ENCODE measurements at regions not wholly inside any gene's neighbourhood (a gene's known extent, or its start where the extent isn't known, plus 50 kb on each side); places are given as distances from the start of the nearest gene placed in this dataset.

GRCh38 chr5:8474569-8474930 is 605.6 kb downstream of the MTRR start:
- intact Hi-C loops (cut with DNase I; ENCODE audit: low total_unique reads) (no loop called here), in situ Hi-C loops (cut with MboI; ENCODE audit: low pct_ligation_motif_present in 1 of 4, low pct_unique_long_range_greater_than_20kb in 1 of 4, low sequenced_read_pairs in 3 of 4) (no loop called here)
- Histone ChIP-seq H3K27ac (no peak overlapping the region), H3K9me3 (peaks cover 0 to 8% of the 10 kb centered on the region in 2 donors), H3K4me3 (no peak overlapping the region), H3K4me1 (peaks cover 0 to 11% (median 3%) of the 10 kb centered on the region in 4 donors), H3K27me3 (no peaks in the 10 kb centered on the region), H3K36me3 (no peaks in the 10 kb centered on the region)
- DNase-seq, result no peak
- TF ChIP-seq POLR2A (IDR thresholded peaks at IDR 0.05) (no peak), EP300 (IDR thresholded peaks at IDR 0.05; ENCODE audit: low read depth) (no peak), POLR2AphosphoS5 (IDR thresholded peaks at IDR 0.05) (no peak), CTCF (IDR thresholded peaks at IDR 0.05) (no peak)
- WGBS, 2 donors (ENCODE audit: low coverage in 1 of 2), result 92 to 100% methylated on average over 1 of the region's 1 CpG

DNA sequence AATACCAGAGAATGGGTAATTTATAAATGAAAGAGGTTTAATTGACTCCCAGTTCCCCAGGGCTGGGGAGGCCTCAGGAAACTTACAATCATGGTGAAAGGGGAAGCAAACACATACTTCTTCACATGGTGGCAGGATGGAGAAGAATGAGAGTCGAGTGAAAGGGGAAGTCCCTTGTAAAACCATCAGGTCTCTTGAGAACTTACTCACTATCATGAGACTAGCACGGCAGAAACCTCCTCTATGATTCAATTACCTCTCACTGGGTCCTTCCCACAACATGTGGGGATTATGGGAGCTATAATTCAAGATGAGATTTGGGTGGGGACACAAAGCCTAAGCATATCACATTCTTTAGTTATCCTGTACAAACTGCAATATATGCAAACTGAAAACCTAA is 609.4 kb downstream of the MTRR start:
- in situ Hi-C loops (cut with MboI; ENCODE audit: low pct_ligation_motif_present in 1 of 4, low pct_unique_long_range_greater_than_20kb in 1 of 4, low sequenced_read_pairs in 3 of 4) (no loop called here), intact Hi-C loops (cut with DNase I; ENCODE audit: low total_unique reads) (no loop called here)
- no peaks in the 10 kb centered on the region for H3K27me3 ChIP-seq
- H3K9me3 ChIP-seq, result no peaks in the 10 kb centered on the region
- TF ChIP-seq POLR2A (IDR thresholded peaks at IDR 0.05) (no peak), EP300 (IDR thresholded peaks at IDR 0.05; ENCODE audit: low read depth) (no peak), CTCF (IDR thresholded peaks at IDR 0.05) (no peak), POLR2AphosphoS5 (IDR thresholded peaks at IDR 0.05) (no peak)
- H3K4me1 ChIP-seq, result peaks cover 0 to 11% (median 3%) of the 10 kb centered on the region in 4 donors
- WGBS, 2 donors (ENCODE audit: low coverage in 1 of 2), result 43 to 59% methylated on average over 2 of the region's 2 CpGs
- no peak overlapping the region for H3K27ac ChIP-seq
- DNase-seq, result no peak
- no peaks in the 10 kb centered on the region for H3K36me3 ChIP-seq
- no peak overlapping the region for H3K4me3 ChIP-seq

- Histone ChIP-seq H3K27me3 (no peaks in the 10 kb centered on the region), H3K36me3 (no peaks in the 10 kb centered on the region), H3K4me3 (no peak overlapping the region), H3K9me3 (no peaks in the 10 kb centered on the region), H3K27ac (no peak overlapping the region), H3K4me1 (no peaks in the 10 kb centered on the region)
- intact Hi-C loops (cut with DNase I; ENCODE audit: low total_unique reads) (no loop called here), in situ Hi-C loops (cut with MboI; ENCODE audit: low pct_ligation_motif_present in 1 of 4, low pct_unique_long_range_greater_than_20kb in 1 of 4, low sequenced_read_pairs in 3 of 4) (no loop called here)
- WGBS, 2 donors (ENCODE audit: low coverage in 1 of 2), result 90 to 96% methylated on average over 2 of the region's 2 CpGs
- no peak for TF ChIP-seq EP300 (IDR thresholded peaks at IDR 0.05; ENCODE audit: low read depth)
- TF ChIP-seq POLR2A (IDR thresholded peaks at IDR 0.05), result no peak
- no peak for TF ChIP-seq POLR2AphosphoS5 (IDR thresholded peaks at IDR 0.05)
- no peak for TF ChIP-seq CTCF (IDR thresholded peaks at IDR 0.05)
- no peak for DNase-seq
Measured at GRCh38 chr5:8481007-8481406, 612.1 kb downstream of the MTRR start.

DNA sequence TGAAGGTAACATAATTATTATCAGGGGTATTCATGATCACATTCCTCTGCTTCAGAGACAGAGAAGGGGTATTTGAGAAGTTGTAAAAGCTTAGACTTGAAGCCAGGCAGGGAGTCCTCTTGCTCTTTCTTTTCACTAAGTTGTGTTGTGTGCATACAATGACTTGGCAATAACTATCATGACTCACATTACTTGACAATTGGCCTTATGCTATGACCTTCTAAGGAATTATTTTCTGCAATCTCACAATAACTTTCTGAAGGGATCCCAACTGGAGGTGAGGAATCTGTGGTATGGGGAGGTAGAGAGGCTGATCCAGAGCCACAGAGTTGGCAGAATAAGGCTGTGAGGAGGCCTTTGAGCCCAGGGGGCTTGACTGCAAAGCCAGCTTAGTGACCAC is 622.3 kb downstream of the MTRR start:
- in situ Hi-C loops (cut with MboI; ENCODE audit: low pct_ligation_motif_present in 1 of 4, low pct_unique_long_range_greater_than_20kb in 1 of 4, low sequenced_read_pairs in 3 of 4) (no loop called here), intact Hi-C loops (cut with DNase I; ENCODE audit: low total_unique reads) (no loop called here)
- no peaks in the 10 kb centered on the region for H3K27me3 ChIP-seq
- H3K4me1 ChIP-seq, result no peaks in the 10 kb centered on the region
- H3K4me3 ChIP-seq, result no peak overlapping the region
- H3K9me3 ChIP-seq, result peaks cover 10 to 14% of the 10 kb centered on the region in 2 donors
- no peaks in the 10 kb centered on the region for H3K36me3 ChIP-seq
- DNase-seq, result no peak
- TF ChIP-seq EP300 (IDR thresholded peaks at IDR 0.05; ENCODE audit: low read depth) (no peak), POLR2AphosphoS5 (IDR thresholded peaks at IDR 0.05) (no peak)
- H3K27ac ChIP-seq, result no peak overlapping the region

- Histone ChIP-seq H3K4me1 (no peaks in the 10 kb centered on the region), H3K27me3 (no peaks in the 10 kb centered on the region), H3K27ac (no peak overlapping the region), H3K4me3 (no peak overlapping the region), H3K9me3 (peaks cover 16 to 17% of the 10 kb centered on the region in 2 donors), H3K36me3 (no peaks in the 10 kb centered on the region)
- intact Hi-C loops (cut with DNase I; ENCODE audit: low total_unique reads), result no loop called here
- TF ChIP-seq POLR2A (IDR thresholded peaks at IDR 0.05) (no peak), EP300 (IDR thresholded peaks at IDR 0.05; ENCODE audit: low read depth) (no peak), POLR2AphosphoS5 (IDR thresholded peaks at IDR 0.05) (no peak), CTCF (IDR thresholded peaks at IDR 0.05) (no peak)
- no peak for DNase-seq
- in situ Hi-C loops (cut with MboI; ENCODE audit: low pct_ligation_motif_present in 1 of 4, low pct_unique_long_range_greater_than_20kb in 1 of 4, low sequenced_read_pairs in 3 of 4), result no loop called here
Measured at GRCh38 chr5:8493176-8493575, 624.2 kb downstream of the MTRR start.

All from transverse colon (tissue), 4 donors.